SK-N-SH (cell line): ENCODE measurements at regions not wholly inside any gene's neighbourhood (a gene's known extent, or its start where the extent isn't known, plus 50 kb on each side); places are given as distances from the start of the nearest gene placed in this dataset.

Source experiments
- CTCF ChIA-PET: fragments of 300-600, 350-600 bp; formaldehyde crosslinking; extraction: SDS; loops from one replicate; lab custom pipeline; 2021; lab: Yijun Ruan, JAX
- POLR2A ChIA-PET: fragments of 350-600 bp; sonication (Branson Sonifier 250); formaldehyde crosslinking; extraction: SDS; loops from one replicate; lab custom pipeline; 2020; ENCODE audit warnings: antibody characterized with exemption, inconsistent platforms; lab: Yijun Ruan, JAX
- DNase-seq: peaks from one replicate; pipeline ENCODE4 v3.0.0; 2012
- H2AFZ ChIP-seq: fragments of 200-600 bp; sonication (generic); 2 replicates; pipeline ENCODE4 v1.8.1; 2016; ENCODE audit warnings: antibody characterized with exemption, mild to moderate bottlenecking, low read depth
- H3F3A ChIP-seq: fragments of 200-600 bp; sonication (generic); replicated peaks from 2 replicates; pipeline ENCODE3; 2016; ENCODE audit warnings: antibody characterized with exemption, mild to moderate bottlenecking; ENCODE audit not compliant: insufficient read depth
- H3K27ac ChIP-seq, 2 experiments: fragments of 200-500 bp in 1 of 2; fragments of 200-600 bp in 1 of 2; sonication (Bioruptor generic) in 1 of 2; sonication (generic), shearing (Covaris generic) in 1 of 2; 2 replicates each; pipeline versions ENCODE4 v1.5.1 to v1.6.1; 2014 to 2016; ENCODE audit warnings: low read depth in 2 of 2, inconsistent platforms in 1 of 2, low read length in 1 of 2, mild to moderate bottlenecking in 1 of 2, mixed read lengths in 1 of 2
- H3K27me3 ChIP-seq: fragments of 200-600 bp; sonication (generic), shearing (Covaris generic); 2 replicates; pipeline ENCODE4 v1.6.1; 2016; ENCODE audit warnings: mixed run types; ENCODE audit not compliant: insufficient read depth
- H3K36me3 ChIP-seq, 2 experiments: fragments of 200-500 bp in 1 of 2; fragments of 200-600 bp in 1 of 2; sonication (Bioruptor generic) in 1 of 2; sonication (generic) in 1 of 2; replicated peaks in 1 of 2; 2 replicates each; pipeline versions ENCODE3 to v1.5.1; 2014 to 2016; ENCODE audit warnings: low read length in 1 of 2, mild to moderate bottlenecking in 1 of 2; ENCODE audit not compliant: insufficient read depth in 2 of 2, control insufficient read depth in 1 of 2
- H3K4me1 ChIP-seq, 2 experiments: fragments of 200-500 bp in 1 of 2; fragments of 200-600 bp in 1 of 2; sonication (Bioruptor generic) in 1 of 2; sonication (generic), shearing (Covaris generic) in 1 of 2; 2 replicates each; pipeline versions ENCODE4 v1.5.1 to v1.6.1; 2014 to 2016; ENCODE audit warnings: low read depth in 1 of 2, low read length in 1 of 2, mixed run types in 1 of 2; ENCODE audit not compliant: insufficient read depth in 2 of 2, control insufficient read depth in 1 of 2
- H3K4me2 ChIP-seq: fragments of 200-600 bp; sonication (generic), shearing (Covaris generic); 2 replicates; pipeline ENCODE4 v1.6.1; 2017; ENCODE audit warnings: mixed run types
- H3K4me3 ChIP-seq, 2 experiments: fragments of 200-500 bp in 1 of 2; fragments of 200-600 bp in 1 of 2; sonication (Bioruptor generic) in 1 of 2; sonication (generic), shearing (Covaris generic) in 1 of 2; 2 replicates each; pipeline versions ENCODE4 v1.5.1 to v1.8.1; 2014 to 2016; ENCODE audit warnings: low read depth in 2 of 2, inconsistent platforms in 1 of 2, low read length in 1 of 2, mild to moderate bottlenecking in 1 of 2, mixed read lengths in 1 of 2, moderate library complexity in 1 of 2
- H3K79me2 ChIP-seq: fragments of 200-600 bp; sonication (generic); 2 replicates; pipeline ENCODE4 v1.8.1; 2017; ENCODE audit warnings: mild to moderate bottlenecking; ENCODE audit not compliant: insufficient read depth
- H3K9ac ChIP-seq: fragments of 200-600 bp; sonication (generic); 2 replicates; pipeline ENCODE4 v1.6.1; 2017; ENCODE audit warnings: mixed run types
- H3K9me2 ChIP-seq: fragments of 200-600 bp; sonication (generic); 2 replicates; pipeline ENCODE4 v1.6.1; 2017; ENCODE audit warnings: mixed run types
- H3K9me3 ChIP-seq: fragments of 200-600 bp; sonication (generic); 2 replicates; pipeline ENCODE4 v1.6.1; 2017; ENCODE audit warnings: mixed run types, mild to moderate bottlenecking, moderate library complexity
- H4K20me1 ChIP-seq: fragments of 200-600 bp; sonication (generic); 2 replicates; pipeline ENCODE4 v1.6.1; 2017; ENCODE audit warnings: mild to moderate bottlenecking, mixed run types; ENCODE audit not compliant: insufficient read depth
- FOSL2 ChIP-seq: IDR thresholded peaks from 2 replicates; pipeline ENCODE4 v1.4.0; 2012; ENCODE audit warnings: low read depth, mild to moderate bottlenecking, moderate library complexity, borderline replicate concordance
- FOXJ3 ChIP-seq: sonication (generic); formaldehyde crosslinking; IDR thresholded peaks from 2 replicates; pipeline ENCODE4 v1.5.1; 2020; ENCODE audit warnings: mild to moderate bottlenecking, missing genetic modification reagents
- FOXM1 ChIP-seq: IDR thresholded peaks from 2 replicates; pipeline ENCODE4 v1.4.0; 2012; ENCODE audit warnings: low read depth, mild to moderate bottlenecking
- IRF3 ChIP-seq: fragments of 150-350 bp; IDR thresholded peaks from 2 replicates; pipeline ENCODE4 v1.6.1; 2016; ENCODE audit warnings: mild to moderate bottlenecking, low read depth, low read length
- JUND ChIP-seq: IDR thresholded peaks from 2 replicates; pipeline ENCODE4 v1.4.0; 2012
- MXI1 ChIP-seq: IDR thresholded peaks from 2 replicates; pipeline ENCODE4 v1.6.1; 2012; ENCODE audit warnings: mild to moderate bottlenecking, low read depth, low read length, improper control_type of control experiment
- NFIC ChIP-seq: IDR thresholded peaks from 2 replicates; pipeline ENCODE4 v1.4.0; 2012; ENCODE audit warnings: borderline replicate concordance
- NRF1 ChIP-seq: IDR thresholded peaks from 2 replicates; pipeline ENCODE4 v1.6.1; 2012; ENCODE audit warnings: low read depth, mild to moderate bottlenecking, low read length
- POLR2AphosphoS5 ChIP-seq: IDR thresholded peaks from 2 replicates; pipeline ENCODE4 v1.6.1; 2012; ENCODE audit warnings: low read depth, low read length
- RCOR1 ChIP-seq: fragments of 150-350 bp; IDR thresholded peaks from 2 replicates; pipeline ENCODE4 v1.6.1; 2017; ENCODE audit warnings: antibody characterized with exemption, low read length
- TEAD4 ChIP-seq: IDR thresholded peaks from 2 replicates; pipeline ENCODE4 v1.4.0; 2012; ENCODE audit warnings: mild to moderate bottlenecking, borderline replicate concordance; ENCODE audit not compliant: insufficient read depth
- WGBS: methylation state at CpG from one replicate; pipeline ENCODE4 v1.1.6; 2017; ENCODE audit warnings: low lambda C conversion rate; 5-methylcytosine and 5-hydroxymethylcytosine counted together
- TF ChIP-seq, protein P1 (sequence below): fragments of 200-600 bp; sonication (generic); IDR thresholded peaks from 2 replicates; pipeline ENCODE4 v1.6.1; 2017; ENCODE audit warnings: antibody characterized with exemption, mild to moderate bottlenecking, moderate library complexity

DNA sequence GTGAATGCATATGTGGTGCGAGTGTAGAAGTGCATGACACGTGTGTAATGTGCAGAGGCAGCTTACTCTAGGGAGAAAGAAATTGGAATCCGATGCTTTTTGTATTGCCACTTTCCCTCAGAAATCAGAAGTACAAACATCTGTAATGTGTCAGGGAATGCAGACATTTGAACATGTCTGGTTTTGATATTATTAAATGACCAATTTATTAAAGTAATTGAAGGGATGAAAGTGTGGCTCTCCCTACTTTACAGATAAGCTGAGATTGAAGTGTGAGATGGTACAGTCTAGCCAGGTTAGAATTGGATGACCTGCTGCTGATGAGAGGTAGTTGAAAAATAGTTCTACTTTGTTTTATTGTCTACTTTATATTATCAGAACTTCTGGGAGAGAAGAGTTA, 74.5 kb upstream of the NT5C1B start:
- no peak overlapping the region for H3K4me3 ChIP-seq
- POLR2A ChIA-PET = no interaction called here
- no peak for DNase-seq
- no peak for TF ChIP-seq FOSL2
- TF ChIP-seq RCOR1 = peak; percentile 71
- no peak overlapping the region for H3K9ac ChIP-seq
- no peaks in the 10 kb centered on the region for H3K36me3 ChIP-seq
- H3K9me2 ChIP-seq = no peaks in the 10 kb centered on the region
- CTCF ChIA-PET = interaction anchor here (1.2 to 1.3 kb wide), 2 partner anchors 144 kb away, joined by 3 to 5 read pairs; no protein-coding TSS in a partner anchor
- H3K27ac ChIP-seq = peak overlapping the region in 1 of 2 experiments; percentile 19; a peak in 1 of 4 replicates
- WGBS = 67% methylated on average over 3 of the region's 3 CpGs
- no peaks in the 10 kb centered on the region for H3F3A ChIP-seq
- peaks cover 10 to 15% of the 10 kb centered on the region in 2 experiments; a peak in 2 of 4 replicates for H3K4me1 ChIP-seq
- no peaks in the 10 kb centered on the region for H3K79me2 ChIP-seq
- no peak overlapping the region for H3K4me2 ChIP-seq
- no peaks in the 10 kb centered on the region for H4K20me1 ChIP-seq
- H3K9me3 ChIP-seq = no peaks in the 10 kb centered on the region
- no peaks in the 10 kb centered on the region for H3K27me3 ChIP-seq
- H2AFZ ChIP-seq = no peak overlapping the region

GRCh38 chr2:18662689-18663088, 73.3 kb upstream of the NT5C1B start:
- TF ChIP-seq POLR2AphosphoS5 = no peak
- TF ChIP-seq RCOR1 = no peak
- no peak for TF ChIP-seq TEAD4
- no peak for TF ChIP-seq JUND
- TF ChIP-seq FOXJ3 (CRISPR knock-in tag) = no peak
- no peak for TF ChIP-seq IRF3
- TF ChIP-seq NRF1 = no peak
- TF ChIP-seq NFIC = no peak
- TF ChIP-seq, protein P1, sequence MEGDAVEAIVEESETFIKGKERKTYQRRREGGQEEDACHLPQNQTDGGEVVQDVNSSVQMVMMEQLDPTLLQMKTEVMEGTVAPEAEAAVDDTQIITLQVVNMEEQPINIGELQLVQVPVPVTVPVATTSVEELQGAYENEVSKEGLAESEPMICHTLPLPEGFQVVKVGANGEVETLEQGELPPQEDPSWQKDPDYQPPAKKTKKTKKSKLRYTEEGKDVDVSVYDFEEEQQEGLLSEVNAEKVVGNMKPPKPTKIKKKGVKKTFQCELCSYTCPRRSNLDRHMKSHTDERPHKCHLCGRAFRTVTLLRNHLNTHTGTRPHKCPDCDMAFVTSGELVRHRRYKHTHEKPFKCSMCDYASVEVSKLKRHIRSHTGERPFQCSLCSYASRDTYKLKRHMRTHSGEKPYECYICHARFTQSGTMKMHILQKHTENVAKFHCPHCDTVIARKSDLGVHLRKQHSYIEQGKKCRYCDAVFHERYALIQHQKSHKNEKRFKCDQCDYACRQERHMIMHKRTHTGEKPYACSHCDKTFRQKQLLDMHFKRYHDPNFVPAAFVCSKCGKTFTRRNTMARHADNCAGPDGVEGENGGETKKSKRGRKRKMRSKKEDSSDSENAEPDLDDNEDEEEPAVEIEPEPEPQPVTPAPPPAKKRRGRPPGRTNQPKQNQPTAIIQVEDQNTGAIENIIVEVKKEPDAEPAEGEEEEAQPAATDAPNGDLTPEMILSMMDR = no peak
- TF ChIP-seq MXI1 = no peak
- no peak for TF ChIP-seq FOXM1

More at GRCh38 chr2:18662689-18663088, 73.3 kb upstream of the NT5C1B start:
- ChIA-PET CTCF (interaction anchor here (1.2 to 1.3 kb wide), 2 partner anchors 87 to 143 kb away, joined by 3 to 5 read pairs; no protein-coding TSS in a partner anchor), POLR2A (no interaction called here)
- H3K79me2 ChIP-seq = no peaks in the 10 kb centered on the region
- no peak overlapping the region; the same call in 1 of the 2 replicates for H2AFZ ChIP-seq
- H3K4me1 ChIP-seq = peaks cover 10 to 15% of the 10 kb centered on the region in 2 experiments; a peak in 2 of 4 replicates
- H3K9ac ChIP-seq = no peak overlapping the region
- 84% methylated on average over 5 of the region's 5 CpGs for WGBS
- no peaks in the 10 kb centered on the region for H3F3A ChIP-seq
- H3K4me3 ChIP-seq = no peak overlapping the region
- no peak for DNase-seq
- H3K9me3 ChIP-seq = no peaks in the 10 kb centered on the region
- no peaks in the 10 kb centered on the region for H4K20me1 ChIP-seq
- no peak overlapping the region; a peak in 1 of 4 replicates for H3K27ac ChIP-seq
- H3K9me2 ChIP-seq = no peaks in the 10 kb centered on the region
- H3K27me3 ChIP-seq = no peaks in the 10 kb centered on the region
- H3K4me2 ChIP-seq = 0 out of 2 replicates have a peak overlapping the region, but pooled peaks have one; percentile 11
- no peaks in the 10 kb centered on the region for H3K36me3 ChIP-seq
